GM21423 (cell line): ENCODE measurements at regions not wholly inside any gene's neighbourhood (a gene's known extent, or its start where the extent isn't known, plus 50 kb on each side); places are given as distances from the start of the nearest gene placed in this dataset.
"Not testable (repeated sequence)": the region's sequence is repeated elsewhere in the genome, so short reads cannot be mapped to it uniquely, and the experiment has no call there.

ENCODE experiments used
- ATAC-seq: cut with Tn5 transposase; IDR thresholded peaks from one replicate; pipeline ENCODE4 v1.9.1; 2021; ENCODE audit warnings: mild to moderate bottlenecking, moderate library complexity; ENCODE audit not compliant: unreplicated experiment

DNA sequence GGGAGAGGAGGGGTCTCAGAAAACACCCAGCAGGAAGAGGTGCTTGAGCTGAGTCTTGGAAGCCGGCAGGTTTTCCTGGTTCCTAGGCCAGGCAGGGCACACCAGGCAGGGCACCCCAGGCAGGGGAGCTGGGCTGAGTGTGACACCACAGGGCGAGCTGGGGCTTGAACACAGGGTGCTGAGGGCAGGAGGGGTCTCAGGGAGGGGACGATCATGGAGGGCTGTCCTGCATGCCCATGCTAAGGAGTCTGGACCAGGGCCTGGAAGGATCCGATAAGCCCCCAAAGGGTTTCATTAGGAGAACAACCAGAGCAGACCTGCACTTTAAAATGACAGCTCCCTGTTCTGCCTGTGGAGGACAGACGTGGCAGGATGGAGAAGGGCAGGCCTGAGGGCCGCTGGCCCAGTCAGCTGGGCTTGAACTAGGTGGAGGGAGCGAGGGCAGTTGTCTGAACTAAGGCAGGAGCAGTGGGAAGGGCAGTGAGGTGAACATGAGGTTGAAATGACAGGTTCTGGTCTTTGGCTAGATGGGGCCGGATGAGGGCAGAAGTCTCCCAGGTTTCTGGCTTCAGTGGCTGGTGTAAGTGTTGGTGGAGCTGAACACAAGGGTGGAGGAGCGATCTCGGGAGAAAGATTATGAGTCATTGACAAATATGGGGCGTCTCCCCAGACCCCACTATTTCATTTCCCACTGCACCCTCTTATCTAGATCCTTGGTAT, 171.0 kb upstream of the PZP start:
- ATAC-seq, result no peak

- no peak for ATAC-seq
Measured at GRCh38 chr12:9378430-9378835, 170.2 kb upstream of the PZP start.

- no peak for ATAC-seq
Measured at GRCh38 chr12:9372202-9372601, 164.0 kb upstream of the PZP start.

GRCh38 chr12:9367828-9368227, 159.6 kb upstream of the PZP start:
- no peak for ATAC-seq

DNA sequence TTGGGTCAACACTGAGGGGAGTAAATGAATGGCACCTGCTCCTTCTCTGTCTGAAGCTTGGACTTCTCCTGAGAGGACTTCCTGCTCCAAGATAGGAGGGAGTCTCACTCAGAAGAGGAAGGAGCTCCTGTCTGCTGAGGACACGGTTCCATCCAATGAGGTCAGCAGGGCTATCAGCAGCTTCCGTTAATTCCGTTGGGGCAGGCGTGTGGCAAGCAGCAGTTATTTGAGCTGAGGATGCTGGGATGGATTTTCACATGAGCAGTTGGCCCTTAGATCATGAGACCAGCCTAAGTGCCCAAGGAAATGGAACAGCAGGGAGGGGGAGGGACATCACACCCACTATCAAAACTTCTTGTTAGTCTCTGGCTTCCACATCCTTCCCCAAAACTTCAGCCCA, 159.0 kb upstream of the PZP start:
- ATAC-seq, result no peak

DNA sequence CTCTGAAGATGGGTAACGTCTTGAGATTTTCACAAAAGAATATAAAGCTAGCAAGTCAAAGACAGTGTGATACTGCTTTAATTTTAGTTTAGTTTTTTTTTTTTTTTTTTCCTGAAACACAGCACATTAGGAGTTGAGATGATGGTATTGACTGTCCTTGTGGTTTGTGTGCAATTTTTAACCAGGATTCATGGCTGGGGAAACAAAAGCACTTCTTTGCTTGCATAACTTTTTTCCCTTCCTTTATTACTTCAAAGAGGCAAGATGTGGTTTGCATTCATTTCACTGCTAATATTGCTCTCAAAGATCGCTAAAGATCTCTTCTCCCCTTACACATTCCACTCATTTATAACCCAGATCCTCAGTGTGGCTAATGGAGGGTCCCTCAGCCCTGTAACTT, 157.1 kb upstream of the PZP start:
- ATAC-seq, result no peak

GRCh38 chr12:9364224-9365176, 156.3 kb upstream of the PZP start:
- ATAC-seq, result peak; percentile 86

- no peak for ATAC-seq
Measured at GRCh38 chr12:9363145-9363544, 154.9 kb upstream of the PZP start.

GRCh38 chr12:9361879-9362326, 153.7 kb upstream of the PZP start:
- ATAC-seq, result no peak

- ATAC-seq, result not testable (repeated sequence)
Measured at GRCh38 chr12:9354009-9354754, 146.0 kb upstream of the PZP start.

DNA sequence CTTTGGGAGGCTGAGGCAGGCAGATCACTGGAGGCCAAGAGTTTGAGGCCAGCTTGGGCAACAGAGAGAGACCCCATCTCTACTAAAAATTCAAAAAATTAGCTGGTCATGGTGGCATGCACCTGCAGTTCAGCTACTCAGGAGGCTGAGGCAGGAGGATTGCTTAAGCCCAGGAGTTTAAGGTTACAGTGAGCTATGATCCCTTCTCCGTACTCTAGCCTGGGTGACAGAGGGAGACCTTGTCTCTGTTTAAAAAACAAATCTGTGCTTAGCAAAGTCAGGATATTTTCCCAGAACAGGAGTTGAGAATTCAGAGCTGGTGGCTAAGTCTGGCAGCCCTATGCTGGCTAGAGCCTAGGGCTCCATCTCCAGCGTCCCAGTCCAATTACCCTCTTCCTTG, 142.9 kb upstream of the PZP start:
- ATAC-seq, result no peak

DNA sequence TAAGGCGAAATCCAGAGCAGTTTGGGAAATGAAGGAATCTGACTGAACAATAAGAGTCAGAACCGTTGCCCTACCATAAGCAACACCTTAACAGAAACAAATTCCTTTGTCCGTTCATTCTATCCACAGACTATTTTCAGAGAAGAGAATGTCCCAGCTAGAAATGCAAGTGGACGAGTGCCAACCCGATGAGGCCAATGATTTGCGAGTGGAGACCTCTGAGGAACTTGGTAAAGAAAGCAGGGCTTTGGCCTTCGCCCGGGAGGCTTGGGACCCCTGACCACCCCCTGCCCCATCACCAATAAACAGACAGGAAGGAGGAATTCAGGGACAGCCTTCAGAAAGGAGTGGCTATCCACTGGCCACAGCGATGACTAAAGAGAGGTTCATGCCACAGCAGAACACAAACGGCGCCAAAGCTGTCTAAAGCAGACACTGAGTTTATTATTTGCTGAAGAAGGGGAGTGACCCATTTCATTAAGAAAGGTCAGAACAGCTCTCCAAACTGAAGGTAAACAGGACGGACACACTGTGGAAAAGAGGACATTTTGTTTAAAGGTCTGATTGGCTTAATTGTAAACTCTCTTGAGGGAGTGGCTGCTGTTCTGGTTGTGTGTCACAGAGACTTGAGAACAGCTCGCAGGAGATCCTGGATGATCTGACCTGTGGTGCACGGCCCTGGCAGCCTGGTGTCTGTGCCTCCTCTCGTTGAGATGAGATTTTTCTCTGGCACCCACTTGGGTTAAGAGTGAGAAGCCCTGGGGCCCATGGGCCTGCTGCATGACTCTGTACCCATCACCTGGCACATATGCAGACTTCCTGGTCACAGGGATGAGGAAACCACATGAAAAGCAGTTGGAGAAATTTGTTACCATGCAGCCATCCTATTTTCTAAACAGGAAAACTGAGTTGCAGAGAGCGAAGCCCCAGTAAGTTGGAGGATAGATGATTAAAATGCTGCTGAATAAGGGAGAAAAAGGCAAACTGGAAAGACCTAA, 142.0 kb upstream of the PZP start:
- no peak for ATAC-seq

DNA sequence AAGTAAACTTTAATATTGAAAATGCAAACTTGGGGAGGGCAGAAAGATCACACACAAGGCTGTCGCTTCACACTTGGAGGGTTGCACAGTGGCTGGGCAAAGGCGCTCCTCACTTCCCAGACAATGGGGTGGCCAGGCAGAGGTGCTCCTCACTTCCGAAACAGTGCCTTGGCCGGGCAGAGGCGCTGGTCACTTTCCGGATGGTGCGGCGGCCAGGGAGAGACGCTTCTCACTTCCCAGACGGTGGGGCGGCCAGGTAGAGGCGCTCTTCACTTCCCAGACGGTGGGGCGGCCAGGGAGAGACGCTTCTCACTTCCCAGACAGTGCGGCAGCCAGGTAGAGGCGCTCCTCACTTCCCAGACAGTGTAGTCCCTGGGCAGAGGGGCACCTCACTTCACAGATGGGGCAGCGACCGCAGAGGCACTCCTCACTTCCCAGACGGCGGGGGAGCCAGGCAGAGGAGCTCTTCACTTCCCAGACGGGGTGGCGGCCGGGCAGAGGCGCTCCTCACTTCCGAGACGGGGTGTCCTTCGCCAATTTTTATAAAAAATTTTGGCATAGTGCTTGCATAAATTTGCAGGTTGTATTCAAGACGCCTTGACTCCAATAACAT, 140.8 kb upstream of the PZP start:
- ATAC-seq, result no peak

DNA sequence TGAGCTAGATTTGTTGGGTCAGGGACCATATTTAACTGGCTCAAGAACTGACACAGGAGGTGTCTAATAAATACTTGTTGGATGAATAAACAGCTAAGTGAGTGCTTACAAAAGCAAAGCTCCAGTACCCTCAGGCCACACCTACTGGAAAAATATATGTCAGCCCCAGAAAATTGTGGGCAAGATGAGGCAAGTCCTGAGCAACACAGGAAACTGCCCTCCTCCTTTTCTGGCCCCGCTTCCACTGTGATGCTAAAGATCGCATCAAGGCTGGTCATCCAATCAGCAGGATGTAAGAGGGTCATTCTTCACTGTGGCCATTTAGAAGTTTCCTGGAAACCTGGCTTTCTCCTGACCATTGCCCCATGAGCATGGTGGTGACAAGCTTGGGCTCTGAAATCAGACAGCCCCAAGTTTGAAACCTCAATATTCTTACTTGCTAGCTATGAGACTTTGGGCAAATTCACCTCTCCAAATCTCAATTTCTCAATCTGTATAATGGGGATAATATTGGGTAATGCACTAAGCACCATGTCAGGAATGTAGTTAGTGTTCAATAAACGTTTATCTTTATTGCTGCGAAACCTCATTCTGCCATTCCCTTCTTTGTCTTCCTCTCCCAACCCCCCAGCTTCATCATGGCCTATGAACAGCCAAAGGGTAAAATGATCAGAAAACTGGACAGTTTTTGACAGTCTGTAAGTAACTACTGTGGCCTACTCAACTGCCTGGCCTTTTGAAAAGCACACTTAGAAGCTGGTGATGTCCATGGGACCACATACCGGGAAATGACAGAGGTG, 139.3 kb upstream of the PZP start:
- ATAC-seq, result no peak

GRCh38 chr12:9346866-9347327, 138.7 kb upstream of the PZP start:
- no peak for ATAC-seq

GRCh38 chr12:9345171-9345570, 137.0 kb upstream of the PZP start:
- no peak for ATAC-seq

DNA sequence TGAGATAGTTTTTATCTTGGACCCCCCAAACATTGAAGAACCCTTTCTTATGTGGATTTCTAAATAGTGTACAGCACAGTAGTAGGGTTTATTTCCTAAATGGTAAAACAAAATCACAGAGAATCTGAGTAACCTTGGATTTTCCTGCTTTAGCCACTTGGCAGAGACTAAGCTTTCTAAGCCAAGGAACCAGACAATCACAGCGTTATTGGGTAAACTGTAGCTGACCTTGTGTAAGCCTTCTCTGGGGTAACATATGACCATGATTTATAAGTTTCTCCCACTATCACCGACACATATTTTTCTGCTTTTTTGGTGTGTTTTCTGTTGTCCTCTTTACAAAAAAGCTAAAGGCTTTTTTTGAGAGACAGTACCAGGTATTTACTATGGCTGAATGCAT, 136.3 kb upstream of the PZP start:
- ATAC-seq, result no peak

DNA sequence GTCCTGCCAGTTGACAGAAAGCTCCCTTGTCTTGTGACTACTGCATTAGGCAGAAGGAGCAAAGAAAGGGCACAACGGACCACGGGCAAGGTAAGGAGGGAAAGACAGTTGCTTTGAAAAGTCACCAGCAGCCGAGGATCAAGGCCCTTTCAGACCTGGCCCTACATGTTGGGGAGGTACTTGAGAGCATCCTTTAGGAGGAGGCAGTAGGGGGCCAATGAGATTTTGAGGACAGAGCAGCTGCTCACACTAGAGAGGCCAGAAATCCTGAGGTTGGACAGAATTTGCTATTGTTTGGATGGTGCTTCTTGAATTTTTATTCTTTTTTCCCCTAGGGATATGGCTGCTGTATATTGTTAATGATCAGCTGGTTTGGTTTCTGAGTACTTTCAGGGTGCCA, 135.5 kb upstream of the PZP start:
- ATAC-seq, result no peak
